ENCODE measurements at regions not wholly inside any gene's neighbourhood (a gene's known extent, or its start where the extent isn't known, plus 50 kb on each side); places are given as distances from the start of the nearest gene placed in this dataset.

GRCh38 chrX:113545040-113545439 lies 704.4 kb upstream of the AMOT start:
- no peak overlapping the region for H3K4ac ChIP-seq (replicated peaks; ENCODE audit: insufficient read length, low read depth, low read length)
- CTCF ChIA-PET (ENCODE audit: partially characterized antibody), result no interaction called here
- H3K4me2 ChIP-seq (ENCODE audit: insufficient read depth in 1 of 2, low read depth in 2 of 2, low read length in 2 of 2), result no peak overlapping the region

More at GRCh38 chrX:113545040-113545439, 704.4 kb upstream of the AMOT start:
- Histone ChIP-seq H3K4me1 (replicated peaks in 1 of 4; ENCODE audit: control insufficient read depth in 3 of 4, insufficient read depth in 4 of 4, low read length in 3 of 4) (peaks cover 0 to 12% (median 2%) of the 10 kb centered on the region in 4 experiments; a peak in 3 of 7 replicates), H3K27me3 (replicated peaks in 1 of 4; ENCODE audit: control insufficient read depth in 3 of 4, extremely low read depth in 1 of 4, insufficient read depth in 3 of 4, low read length in 3 of 4) (no peaks in the 10 kb centered on the region), H2BK120ac (replicated peaks; ENCODE audit: low read depth, low read length) (no peak overlapping the region), H3K79me1 (ENCODE audit: low read depth, low read length) (no peaks in the 10 kb centered on the region), H3K9me3 (ENCODE audit: insufficient read depth in 2 of 2, low read depth in 1 of 2, low read length in 1 of 2) (no peaks in the 10 kb centered on the region; a peak in 1 of 4 replicates), H3K79me2 (ENCODE audit: control insufficient read depth in 1 of 2, insufficient read depth in 2 of 2, low read length in 2 of 2) (no peaks in the 10 kb centered on the region), H2BK12ac (ENCODE audit: low read depth, low read length) (no peak overlapping the region), H4K8ac (ENCODE audit: extremely low read depth, insufficient read depth, low read length) (no peak overlapping the region), H4K5ac (ENCODE audit: insufficient read length, low read depth, low read length) (no peak overlapping the region), H2BK5ac (ENCODE audit: low read depth, low read length) (no peak overlapping the region), H2AK5ac (ENCODE audit: low read depth, low read length) (no peak overlapping the region), H3K56ac (replicated peaks; ENCODE audit: insufficient read length, low read depth, low read length) (no peak overlapping the region), H3K36me3 (ENCODE audit: control insufficient read depth in 2 of 4, insufficient read depth in 4 of 4, low read length in 3 of 4) (no peaks in the 10 kb centered on the region), H3K23me2 (ENCODE audit: low read depth, low read length) (no peaks in the 10 kb centered on the region), H3K4me3 (ENCODE audit: extremely low read depth in 1 of 4, insufficient read depth in 2 of 4, low read depth in 3 of 4, low read length in 4 of 4) (no peak overlapping the region), H4K20me1 (replicated peaks in 1 of 2; ENCODE audit: control insufficient read depth in 1 of 2, insufficient read depth in 2 of 2, low read length in 2 of 2) (no peaks in the 10 kb centered on the region), H3K14ac (ENCODE audit: insufficient read length) (no peak overlapping the region), H2BK20ac (ENCODE audit: low read length) (no peak overlapping the region), H3K23ac (ENCODE audit: insufficient read length) (no peak overlapping the region), H3K18ac (ENCODE audit: extremely low read depth, low read length) (no peak overlapping the region), H4K91ac (replicated peaks; ENCODE audit: insufficient read length, low read length) (no peak overlapping the region), H3K27ac (ENCODE audit: low read depth, low read length) (no peak overlapping the region), H2BK15ac (ENCODE audit: low read length) (no peak overlapping the region), H2AFZ (ENCODE audit: low read length) (no peak overlapping the region), H3K9ac (replicated peaks in 1 of 4; ENCODE audit: extremely low read depth in 1 of 4, low read depth in 3 of 4, low read length in 3 of 4) (no peak overlapping the region)
- WGBS, 2 experiments (ENCODE audit: extremely low coverage in 1 of 2, insufficient coverage in 1 of 2, insufficient read length in 1 of 2, insufficient replicate concordance in 2 of 2, low coverage in 1 of 2, low lambda C conversion rate in 2 of 2, missing lambda C conversion rate in 1 of 2), result 88% methylated on average over 1 of the region's 1 CpG; no CpG with 5 or more reads in 1 of the 2 experiments
- POLR2A ChIA-PET (ENCODE audit: partially characterized antibody), result no interaction called here
- TF ChIP-seq SP1 (IDR thresholded peaks at IDR 0.05; ENCODE audit: low read depth, low read length) (no peak), GABPA (IDR thresholded peaks at IDR 0.05; ENCODE audit: borderline replicate concordance, insufficient read depth, low read length) (no peak)
- DNase-seq (ENCODE audit: low read depth in 1 of 2, low spot score in 2 of 2) (no peak), FAIRE-seq (no peak)
